HG03432 (cell line): ENCODE measurements at regions not wholly inside any gene's neighbourhood (a gene's known extent, or its start where the extent isn't known, plus 50 kb on each side); places are given as distances from the start of the nearest gene placed in this dataset.

ENCODE experiments used
- ATAC-seq: cut with Tn5 transposase; IDR thresholded peaks from one replicate; pipeline ENCODE4 v1.9.1; 2021; ENCODE audit warnings: mild to moderate bottlenecking, moderate library complexity; ENCODE audit not compliant: unreplicated experiment

DNA sequence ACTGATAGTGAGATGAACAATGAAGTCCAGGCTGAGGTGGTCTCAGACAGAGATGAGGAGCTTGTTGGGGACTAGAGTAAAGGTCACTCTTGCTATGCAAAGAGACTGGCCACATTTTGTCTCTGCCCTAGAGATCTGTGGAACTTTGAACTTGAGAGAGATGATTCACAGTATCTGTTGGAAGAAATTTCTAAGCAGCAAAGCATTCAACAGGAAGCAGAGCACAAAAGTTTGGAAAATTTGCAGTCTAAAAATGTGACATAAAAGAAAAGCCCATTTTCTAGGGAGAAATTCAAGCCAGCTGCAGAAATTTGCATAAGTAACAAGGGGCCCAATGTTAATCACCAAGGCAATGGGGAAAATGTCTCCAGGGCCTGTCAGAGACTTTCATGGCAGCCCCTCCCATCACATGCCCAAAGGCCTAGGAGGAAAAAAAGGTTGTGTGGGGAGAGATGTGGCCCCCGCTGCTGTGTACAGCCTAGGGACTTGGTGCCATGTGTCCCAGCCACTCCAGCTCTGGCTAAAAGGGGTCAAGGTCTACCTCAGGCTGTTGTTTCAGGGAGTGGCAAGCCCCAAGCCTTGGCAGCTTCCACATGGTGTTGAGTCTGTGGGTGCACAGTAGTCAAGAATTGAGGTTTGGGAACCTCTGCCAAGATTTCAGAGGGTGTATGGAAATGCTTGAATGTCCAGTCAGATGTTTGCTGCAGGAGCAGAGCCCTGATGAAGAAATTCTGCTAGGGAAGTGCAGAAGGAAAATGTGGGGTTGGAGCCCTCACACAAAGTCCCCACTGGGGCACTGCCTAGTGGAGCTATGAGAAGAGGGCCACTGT lies 262.8 kb downstream of the DKK2 start:
- ATAC-seq, result no peak

DNA sequence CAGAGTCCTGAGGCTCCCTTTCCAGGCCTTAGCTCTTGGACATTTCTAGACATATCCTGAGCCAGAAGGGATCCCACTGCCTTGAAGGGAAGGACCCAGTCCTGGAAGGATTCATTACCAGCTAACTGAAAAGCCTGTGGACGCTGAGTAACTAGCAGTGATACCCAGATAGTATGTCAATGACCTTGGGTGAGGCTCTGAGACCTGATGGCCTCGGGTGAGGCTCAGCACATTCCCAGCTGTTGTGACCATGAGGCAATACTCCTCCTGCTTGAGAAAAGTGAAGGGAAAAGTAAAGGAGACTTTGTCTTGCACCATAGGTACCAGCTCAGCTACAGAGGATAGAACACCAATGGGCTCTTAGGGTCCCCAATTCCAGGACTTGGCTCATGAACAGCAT lies 268.1 kb downstream of the DKK2 start:
- no peak for ATAC-seq

DNA sequence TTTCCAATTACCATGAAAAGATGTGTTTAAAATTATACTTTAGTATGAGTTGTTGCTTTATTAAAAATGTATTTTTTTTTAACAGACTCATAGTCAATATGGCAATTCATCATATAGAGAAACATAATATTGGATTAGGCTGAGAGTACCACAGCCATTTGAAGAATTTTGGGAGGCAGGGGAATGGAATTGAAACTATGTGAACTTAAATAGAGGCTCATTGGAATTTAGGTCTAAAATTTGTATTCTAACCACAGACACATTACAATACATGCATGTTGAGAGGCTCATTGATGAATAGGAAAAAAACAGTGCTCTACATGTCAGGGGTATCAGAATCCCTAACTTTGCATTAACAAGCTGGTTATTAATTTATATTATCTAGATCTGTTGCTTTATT lies 269.6 kb downstream of the DKK2 start:
- ATAC-seq, result no peak

DNA sequence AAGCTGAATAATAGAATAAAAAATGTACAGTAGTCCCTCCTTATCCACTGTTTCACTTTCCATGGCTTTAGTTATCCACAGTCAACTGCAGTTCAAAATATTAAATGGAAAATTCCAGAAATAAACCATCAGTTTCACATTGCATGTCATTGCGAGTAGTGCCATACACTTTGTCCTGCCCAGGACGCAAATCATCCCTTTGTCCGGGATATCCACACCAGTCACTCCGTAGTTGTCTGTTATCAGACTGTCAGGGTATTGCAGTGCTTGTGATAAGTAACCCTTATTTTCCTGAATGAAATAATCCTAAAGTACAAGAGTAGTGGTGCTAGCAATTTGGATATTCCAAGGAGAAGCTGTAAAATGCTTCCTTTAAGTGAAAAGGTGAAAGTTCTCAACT lies 271.3 kb downstream of the DKK2 start:
- ATAC-seq, result no peak

DNA sequence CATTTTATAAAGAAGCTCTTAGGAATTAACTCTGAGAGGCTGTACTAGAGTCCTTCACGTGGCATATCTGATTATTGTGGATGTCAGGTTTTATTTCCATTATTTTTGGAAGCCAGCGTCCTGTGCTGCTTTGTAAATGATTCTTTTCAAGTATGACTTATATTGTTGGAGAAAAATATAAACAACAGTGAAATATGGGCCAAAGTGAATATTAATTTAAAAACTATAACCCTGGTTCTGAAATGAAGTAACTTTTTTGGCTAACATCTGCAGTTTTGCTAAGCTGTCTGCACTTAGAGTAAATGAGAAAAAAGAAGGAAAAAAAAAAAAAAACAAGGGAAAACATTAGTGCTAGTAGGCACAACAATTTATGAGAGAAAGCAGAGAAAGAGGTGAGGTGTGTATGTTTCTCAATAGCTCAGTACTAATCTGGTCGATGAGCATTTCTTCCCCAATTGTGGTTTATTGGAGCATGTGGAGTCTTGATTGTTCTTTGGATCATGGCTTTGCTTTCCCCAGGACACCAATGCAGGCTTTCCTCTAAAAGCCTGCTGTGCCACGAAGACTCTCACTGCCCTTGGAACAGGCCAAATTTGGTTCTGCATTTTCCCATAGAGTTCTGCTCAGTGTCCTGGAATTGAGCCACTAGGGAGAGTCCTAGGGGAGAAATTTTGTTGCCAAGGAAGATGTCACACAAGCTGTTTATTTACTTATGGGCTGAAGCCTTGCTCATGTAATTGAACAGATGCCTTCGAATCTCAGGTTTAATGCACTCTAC lies 273.3 kb downstream of the DKK2 start:
- no peak for ATAC-seq

DNA sequence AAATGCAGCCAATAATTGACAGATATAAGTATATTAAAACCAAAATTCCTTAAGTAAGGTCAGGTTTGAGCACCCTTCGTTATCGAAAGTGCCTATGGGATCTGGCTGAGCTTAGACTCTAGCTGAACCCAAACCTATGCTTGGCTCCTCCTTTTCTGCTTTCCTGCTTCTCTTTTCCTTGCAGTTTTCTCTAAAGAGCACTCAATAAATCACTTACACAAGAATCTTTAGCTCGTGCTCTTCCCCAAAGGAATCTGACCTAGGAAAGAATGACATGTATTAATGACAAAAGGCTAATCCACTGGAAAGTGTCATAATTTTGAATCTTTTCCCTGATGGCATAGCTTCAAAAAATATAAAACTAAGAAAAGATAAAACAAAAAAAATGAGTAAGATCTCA lies 282.7 kb downstream of the DKK2 start:
- no peak for ATAC-seq

DNA sequence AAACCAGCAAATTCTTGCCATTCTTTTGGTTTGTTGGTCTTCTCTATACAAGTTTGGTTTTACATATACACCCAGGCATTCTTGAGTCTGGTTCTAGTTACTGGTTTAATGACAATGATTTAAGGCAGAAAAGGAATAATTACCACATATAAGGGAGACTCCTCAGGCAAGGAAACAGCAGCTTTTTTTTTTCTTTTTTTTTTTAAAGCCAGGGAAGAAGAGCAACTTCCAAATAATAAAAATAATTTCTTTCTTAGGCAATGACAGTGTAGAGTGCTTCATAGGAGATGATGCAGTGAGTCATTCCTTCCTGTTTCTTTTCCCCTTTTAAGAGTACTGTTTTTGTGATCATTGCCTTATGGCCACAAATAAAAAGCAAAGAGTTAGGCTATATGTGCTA lies 289.7 kb downstream of the DKK2 start:
- no peak for ATAC-seq

DNA sequence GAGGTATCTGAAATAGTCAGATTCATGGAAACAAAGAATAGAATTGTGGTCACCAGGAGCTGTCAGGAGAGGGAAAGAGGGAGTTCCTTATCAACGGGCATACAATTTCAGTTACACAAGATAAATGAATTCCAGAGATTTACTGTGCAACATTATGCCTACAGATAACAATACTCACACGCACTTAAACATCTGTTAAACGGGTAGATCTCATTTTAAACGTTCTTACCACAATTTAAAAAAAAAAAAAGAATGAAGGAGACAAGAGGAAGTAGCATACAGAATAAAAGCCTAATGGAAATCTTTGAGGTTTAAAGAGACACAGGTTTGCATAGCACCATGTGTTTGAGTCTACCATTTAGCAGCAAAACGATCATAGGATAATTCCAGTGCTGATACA lies 298.0 kb downstream of the DKK2 start:
- no peak for ATAC-seq

DNA sequence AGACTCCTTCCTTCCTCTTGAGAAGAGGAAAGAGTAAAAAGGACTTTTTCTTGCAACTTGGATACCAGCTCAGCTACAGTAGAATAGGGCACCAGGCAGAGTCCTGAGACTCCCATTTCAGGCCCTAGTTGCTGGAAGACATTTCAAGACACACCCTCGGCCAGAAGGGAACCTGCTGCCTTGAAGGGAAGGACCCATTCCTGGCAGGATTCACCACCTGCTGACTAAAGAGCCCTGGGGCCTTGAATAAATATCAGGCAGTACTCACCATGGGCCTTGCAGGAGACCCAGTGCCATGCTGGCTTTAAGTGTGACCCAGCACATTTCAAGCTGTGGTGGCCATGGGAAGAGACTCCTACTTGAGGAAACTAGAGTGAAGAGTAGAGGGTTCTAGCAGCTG lies 317.6 kb downstream of the DKK2 start:
- ATAC-seq, result no peak

DNA sequence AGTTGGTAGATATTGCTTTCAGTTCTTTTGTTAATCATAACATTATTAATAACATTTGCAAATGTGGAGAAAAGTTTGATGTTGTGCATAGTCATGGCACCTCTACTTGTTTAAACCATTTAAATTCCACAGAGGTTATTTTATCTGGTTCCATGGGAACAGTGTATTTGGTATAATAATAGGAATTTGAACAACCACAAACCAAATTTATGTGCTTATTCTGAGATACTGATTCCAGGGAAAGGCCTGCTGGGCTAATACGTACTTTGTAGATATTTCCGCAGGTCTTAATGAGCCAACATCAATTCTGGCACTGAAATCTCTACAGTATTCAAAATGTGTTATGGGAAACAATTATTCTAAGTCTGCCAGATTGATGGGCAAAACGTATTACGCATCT lies 319.0 kb downstream of the DKK2 start:
- ATAC-seq, result no peak

DNA sequence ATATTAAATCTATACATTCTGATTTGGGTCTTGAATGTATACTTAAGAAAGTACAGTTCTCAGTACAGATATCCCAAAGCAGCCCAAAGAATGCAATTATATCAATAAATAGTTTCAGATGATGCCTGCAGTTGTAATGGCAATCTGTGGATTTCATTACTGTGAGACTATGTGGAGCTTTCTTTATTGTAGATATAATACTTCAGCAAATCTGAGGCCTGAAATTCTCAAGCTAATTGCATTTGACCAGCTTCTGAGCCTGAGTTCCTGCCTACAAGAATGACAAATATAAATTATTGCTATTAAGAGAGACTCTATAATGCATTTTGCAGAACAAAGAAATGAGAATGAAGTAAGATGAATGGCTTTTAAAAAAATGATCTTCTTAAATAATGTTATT lies 320.3 kb downstream of the DKK2 start:
- no peak for ATAC-seq

DNA sequence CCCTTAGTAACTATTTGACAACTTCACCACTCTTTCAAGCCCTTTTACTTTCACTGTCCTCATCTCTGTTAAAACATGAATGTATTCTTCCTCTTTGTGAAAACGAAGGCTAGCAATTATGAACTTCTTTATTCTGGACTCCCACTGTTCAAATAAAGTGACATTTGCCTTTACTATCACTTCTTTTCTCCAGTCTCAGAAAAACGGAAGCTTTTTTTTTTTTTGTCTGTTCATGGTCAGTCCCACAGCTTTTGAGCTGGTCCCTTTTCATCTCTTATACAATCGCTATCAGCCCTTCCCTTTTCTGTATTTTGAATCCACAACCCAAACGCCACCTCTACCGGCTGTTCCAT lies 327.7 kb downstream of the DKK2 start:
- peak; percentile 14 for ATAC-seq

DNA sequence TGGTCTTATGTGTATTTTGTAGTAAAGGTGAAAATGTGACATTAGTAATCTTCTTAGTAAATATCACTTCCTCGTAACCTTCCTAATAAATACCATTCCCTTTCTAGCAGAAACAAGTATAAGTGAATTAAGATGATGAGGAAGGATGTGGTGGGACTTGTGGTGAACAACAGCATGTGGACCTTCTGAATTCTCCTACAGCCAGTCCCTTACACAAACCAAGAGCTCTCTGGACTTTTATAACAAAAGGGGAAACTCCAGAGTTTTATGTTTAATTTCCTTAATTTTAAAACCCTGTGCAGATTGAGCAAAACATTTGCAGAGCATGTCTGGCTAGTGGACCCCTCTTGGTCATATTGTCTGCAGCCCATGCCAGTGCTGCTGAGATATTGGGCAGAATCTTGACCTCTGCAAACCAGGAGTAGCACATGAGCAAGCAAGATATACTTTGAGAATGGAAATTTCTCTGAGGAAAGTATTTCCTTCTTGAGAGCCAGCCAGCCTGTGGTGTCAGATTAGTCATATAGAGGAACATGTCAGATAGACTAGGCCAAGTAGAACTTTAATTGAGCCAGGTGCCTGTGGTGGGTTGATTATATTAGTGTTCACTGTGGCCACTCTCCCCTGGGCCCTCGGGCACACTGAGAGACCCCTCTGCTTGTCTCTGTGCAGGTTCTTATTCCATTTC lies 328.2 kb downstream of the DKK2 start:
- peak; percentile 75 for ATAC-seq

DNA sequence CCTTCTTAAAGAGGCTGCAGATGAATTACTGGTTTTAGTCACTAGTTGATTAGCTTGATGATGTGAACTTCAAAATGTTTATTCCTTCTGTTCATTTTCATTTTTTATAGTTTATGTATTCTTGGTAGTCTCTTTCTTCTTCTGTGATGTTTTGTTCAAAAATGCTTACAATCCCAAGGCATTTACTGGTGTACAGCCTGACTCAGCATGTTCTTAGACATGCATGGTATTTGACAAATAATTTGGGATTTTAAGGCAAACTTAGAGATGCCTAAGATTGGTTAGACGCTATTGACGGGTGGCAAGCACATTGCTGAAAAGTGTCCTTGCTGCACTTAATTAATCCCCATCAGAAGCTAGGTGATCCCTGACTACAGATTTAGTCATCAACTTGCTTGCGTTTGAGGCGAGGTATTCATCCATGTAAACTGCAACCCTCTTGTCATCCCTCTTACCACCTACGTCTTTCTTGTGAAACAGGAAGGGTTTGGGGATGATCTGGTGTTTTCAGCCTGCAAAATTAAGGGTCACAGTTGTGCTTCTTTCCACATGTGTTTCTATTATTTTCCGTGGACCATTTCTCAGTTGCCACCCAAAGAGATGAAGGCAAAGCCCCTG lies 331.8 kb downstream of the DKK2 start:
- ATAC-seq, result no peak

DNA sequence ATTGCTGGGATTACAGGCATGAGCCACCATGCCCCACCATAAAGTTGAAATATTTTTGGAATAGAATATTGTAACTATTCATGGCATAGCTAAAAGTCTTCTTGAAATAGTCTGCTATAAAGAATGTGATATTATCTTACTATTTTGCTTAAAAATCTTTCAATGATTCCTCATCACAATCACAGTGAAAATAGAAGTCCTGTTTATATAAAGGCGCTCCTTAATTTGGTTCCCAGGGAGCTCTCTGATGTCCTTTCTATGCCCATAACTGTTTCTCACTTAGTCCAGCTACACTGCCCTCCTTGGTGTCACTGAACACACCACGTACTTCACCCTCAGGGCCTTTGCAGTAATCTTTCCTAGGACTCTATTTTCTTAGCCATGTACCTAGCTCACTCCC lies 331.7 kb upstream of the GIMD1 start:
- no peak for ATAC-seq

DNA sequence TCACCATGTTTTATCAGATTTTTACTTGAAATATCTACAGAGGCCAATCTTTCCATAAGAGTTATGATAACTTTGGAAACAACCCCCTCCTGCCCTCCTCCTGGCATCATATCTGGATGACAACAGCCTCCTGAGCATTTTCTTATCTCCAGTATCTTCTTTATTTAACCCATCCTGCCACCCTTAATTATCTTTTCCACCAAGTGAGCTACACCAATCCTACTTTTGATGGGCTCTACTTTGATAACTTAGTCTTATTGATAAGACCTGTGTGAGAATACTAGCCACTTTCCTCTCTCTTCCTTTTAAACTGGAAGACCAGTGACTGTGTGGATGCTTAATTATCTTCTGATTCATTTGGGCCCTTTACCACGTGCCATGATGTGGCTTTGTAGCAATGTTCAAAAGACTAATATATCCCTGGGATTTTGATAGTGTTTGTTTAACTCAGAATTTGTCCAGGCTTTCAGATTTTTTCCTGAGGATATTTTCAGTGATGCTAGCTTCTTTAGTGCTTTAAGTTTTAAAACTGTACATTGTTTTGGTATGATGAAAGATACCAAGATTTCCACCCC lies 330.1 kb upstream of the GIMD1 start:
- no peak for ATAC-seq

DNA sequence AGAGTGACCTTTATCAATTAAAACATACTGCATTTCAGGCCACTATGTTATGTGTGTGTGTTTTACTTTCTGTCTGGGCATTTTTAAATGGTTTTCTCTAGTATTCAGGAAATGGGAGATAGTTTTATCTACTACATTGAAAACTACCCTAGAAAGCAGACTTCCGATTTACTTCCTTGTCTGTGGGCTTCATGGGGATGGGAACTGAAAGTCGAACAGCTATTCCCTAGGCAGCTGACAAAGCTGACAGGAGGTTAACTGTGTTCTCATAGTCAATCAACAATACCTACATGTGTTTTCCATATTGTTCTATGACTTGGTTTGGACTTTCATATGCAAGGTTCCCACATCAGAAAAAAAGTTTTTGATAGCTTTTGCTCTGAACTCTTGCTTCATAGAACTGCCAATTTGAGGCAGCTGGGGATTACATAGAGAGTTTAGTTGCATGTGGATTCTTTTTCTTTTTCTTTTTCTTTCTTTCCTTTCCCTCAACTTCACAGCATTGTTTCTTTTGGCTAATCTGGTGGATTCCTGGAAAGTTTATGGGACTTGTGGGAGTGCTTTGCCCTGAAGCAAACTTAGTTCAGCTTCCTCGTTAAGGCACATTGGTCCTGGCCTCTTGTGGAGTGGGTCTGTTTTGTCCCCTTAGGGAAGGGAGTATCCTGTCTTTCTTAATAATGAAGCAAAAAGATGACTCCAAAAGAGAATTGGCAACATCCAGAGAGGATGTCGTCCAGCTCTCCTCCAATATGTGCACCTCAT lies 327.1 kb upstream of the GIMD1 start:
- ATAC-seq, result no peak

DNA sequence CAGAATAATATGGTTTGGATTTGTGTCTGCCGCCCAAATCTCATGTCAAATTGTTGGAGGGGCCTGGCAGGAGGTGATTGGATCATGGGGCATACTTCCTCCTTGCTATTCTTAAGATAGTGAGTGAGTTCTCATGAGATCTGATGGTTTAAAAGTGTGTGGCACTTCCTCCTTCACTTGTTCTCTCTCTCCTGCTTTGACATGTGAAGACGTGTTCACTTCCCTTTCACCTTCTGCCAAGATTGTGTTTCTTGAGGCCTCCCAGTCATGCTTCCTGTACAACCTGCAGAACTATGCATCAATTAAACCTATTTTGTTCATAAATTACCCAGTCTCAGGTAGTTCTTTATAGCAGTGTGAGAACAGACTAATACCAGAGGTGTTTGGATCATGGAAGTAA lies 325.7 kb upstream of the GIMD1 start:
- ATAC-seq, result no peak

DNA sequence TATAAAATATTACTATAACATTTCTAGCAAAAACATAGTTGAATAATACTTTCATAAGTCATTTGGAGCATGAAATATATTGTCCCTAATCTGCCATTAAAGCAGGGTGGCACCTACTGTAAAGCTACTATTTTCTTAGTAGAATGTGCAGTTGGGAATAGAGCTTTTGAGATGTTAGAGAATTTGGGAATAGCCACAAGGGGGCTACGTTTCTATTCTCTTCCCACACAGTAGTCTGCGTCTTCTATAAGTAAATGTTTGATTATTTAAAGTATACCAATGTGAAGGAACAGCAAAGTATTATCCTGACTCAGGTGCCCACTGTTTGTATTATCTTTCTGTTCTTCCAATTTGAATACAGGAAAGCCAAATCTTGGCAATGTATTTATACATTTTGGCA lies 323.2 kb upstream of the GIMD1 start:
- ATAC-seq, result no peak

DNA sequence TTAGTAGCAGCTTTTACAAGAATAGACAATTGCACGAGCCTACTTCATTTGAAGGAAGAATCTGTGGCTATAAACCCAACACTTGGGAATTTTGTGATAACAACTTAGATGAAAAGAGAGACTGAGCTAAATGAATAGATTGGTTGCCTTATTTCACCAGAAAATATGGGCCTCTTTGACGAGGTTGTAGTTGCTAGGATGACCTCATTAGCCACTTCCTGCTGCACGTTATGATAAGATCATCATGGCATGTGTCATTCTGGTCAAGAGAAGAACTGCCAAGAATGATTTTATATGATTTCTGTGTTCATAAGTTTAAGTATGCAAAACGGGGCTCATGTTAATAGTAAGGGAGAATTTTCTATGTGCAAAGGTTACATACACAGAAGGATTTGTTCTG lies 321.9 kb upstream of the GIMD1 start:
- ATAC-seq, result peak; percentile 52
